Heart right ventricle (tissue), 16 donors: ENCODE measurements at regions not wholly inside any gene's neighbourhood (a gene's known extent, or its start where the extent isn't known, plus 50 kb on each side); places are given as distances from the start of the nearest gene placed in this dataset.

Experiments
- ATAC-seq, 8 donors: fragments of 200-7000 bp; cut with Tn5 transposase; one replicate each; pipeline ENCODE4 v1.9.1; 2020; ENCODE audit warnings: mild to moderate bottlenecking in 8 of 8, moderate library complexity in 8 of 8, moderate number of reproducible peaks in 1 of 8
- DNase-seq, 2 donors: peaks; one replicate each; pipeline ENCODE4 v3.0.0-alpha.2; 2020
- H3K27ac ChIP-seq, 10 donors: fragments of 200-600 bp; sonication (generic) in 2 of 10; one replicate each; pipeline versions ENCODE4 v1.5.0 to v1.8.0; 2020 to 2022; ENCODE audit warnings: mild to moderate bottlenecking in 3 of 10
- H3K27me3 ChIP-seq, 7 donors: fragments of 200-600 bp; one replicate each; pipeline ENCODE4 v1.8.0; 2021 to 2022; ENCODE audit warnings: mild to moderate bottlenecking in 2 of 7
- H3K36me3 ChIP-seq, 9 donors: fragments of 200-600 bp; sonication (generic) in 1 of 9; one replicate each; pipeline versions ENCODE4 v1.5.0 to v1.8.0; 2020 to 2022; ENCODE audit warnings: mild to moderate bottlenecking in 2 of 9
- H3K4me1 ChIP-seq, 9 donors: fragments of 200-600 bp; sonication (generic) in 1 of 9; one replicate each; pipeline versions ENCODE4 v1.5.0 to v1.8.0; 2020 to 2022; ENCODE audit warnings: mild to moderate bottlenecking in 4 of 9
- H3K4me3 ChIP-seq, 10 donors: fragments of 200-600 bp; sonication (generic) in 2 of 10; one replicate each; pipeline versions ENCODE4 v1.5.0 to v1.8.0; 2020 to 2022; ENCODE audit warnings: mild to moderate bottlenecking in 7 of 10, moderate library complexity in 2 of 10
- H3K9me3 ChIP-seq, 11 donors: fragments of 200-600 bp in 10 of 11; sonication (generic) in 2 of 11; one replicate each; pipeline versions ENCODE4 v1.5.0 to v1.8.0; 2013 to 2022; ENCODE audit warnings: mild to moderate bottlenecking in 2 of 11, control low read depth in 1 of 11, moderate library complexity in 1 of 11
- CTCF ChIP-seq, 9 donors: fragments of 200-600 bp; sonication (generic) in 2 of 9; IDR thresholded peaks; one replicate each; pipeline versions ENCODE4 v1.5.0 to v1.8.0; 2021 to 2022; ENCODE audit warnings: antibody characterized with exemption in 9 of 9, mild to moderate bottlenecking in 5 of 9, moderate library complexity in 1 of 9
- WGBS, 2 donors: extraction: QIAGEN DNeasy Blood & Tissue Kit; methylation state at CpG; one replicate each; pipeline ENCODE4 v1.1.7; 2013; ENCODE audit warnings: inconsistent platforms in 1 of 2; 5-methylcytosine and 5-hydroxymethylcytosine counted together
- intact Hi-C, 10 donors: fragments of 100-400 bp; cut with DNase I; formaldehyde crosslinking; loops; one replicate each; pipeline versions ENCODE4 v1.11.1 to v1.14.2; 2022
- donor health status: Arrhythmogenic right ventricular cardiomyopathy.
- donor health status: ischemic (EF 13 %, LVEDD 7.1; RV severe dilation, severe dysfunction).
- donor health status: healthy with polysubstance abuse.
- donor health status: DM: no; HTN: yes; CAD: no.
- donor health status: DM: no; HTN: no; CAD: no.
- donor health status: ischemic (EF 25% LVEDD 6.9; RV normal size, moderate dysfunction).
- donor health status: ischemic (EF 25% LVEDD 5.7; RV mildly dilated, moderate dysfunction).
- donor health status: healthy.
- donor health status: DM: yes; HTN: yes; CAD: no.
- donor health status: Ischemic cardiomyopathy.
- donor health status: ischemic (EF 35%, LVEDD 5.7; RV mildly dilated, moderate dysfunction).
- donor health status: nonischemic (EF 11% LVEDD 7.7; RV severe dilation, severe dysfunction).
- donor health status: DM: yes; HTN: yes; CAD: no.
- donor health status: PGD.
- donor health status: ischemic (EF 29% LVEDD 5.4; RV normal size, mild dysfunction).
- donor health status: nonischemic (EF 23%, LVEDD 6.1; RV moderate dilation, normal function).

- no peaks in the 10 kb centered on the region for H3K4me1 ChIP-seq
- WGBS, 2 donors, result 50 to 59% methylated on average over 4 of the region's 4 CpGs
These were observed 216.9 kb downstream of the NUF2 start for GRCh38 chr1:163538667-163539066.

GRCh38 chr1:163540727-163541126 lies 219.0 kb downstream of the NUF2 start:
- Histone ChIP-seq H3K4me1 (no peaks in the 10 kb centered on the region), H3K36me3 (no peaks in the 10 kb centered on the region), H3K4me3 (no peak overlapping the region), H3K27ac (no peak overlapping the region), H3K27me3 (no peaks in the 10 kb centered on the region), H3K9me3 (no peaks in the 10 kb centered on the region)
- WGBS, 2 donors, result 73 to 79% methylated on average over 2 of the region's 2 CpGs
- TF ChIP-seq CTCF (IDR thresholded peaks at IDR 0.05), result no peak
- ATAC-seq (no peak), DNase-seq (no peak)
- intact Hi-C loops, result no loop called here

More at GRCh38 chr1:163538667-163539066, 216.9 kb downstream of the NUF2 start:
- no peak for TF ChIP-seq CTCF (IDR thresholded peaks at IDR 0.05)
- ATAC-seq (peak in 3 of 8 donors; percentile 20 to 51 (median 38)), DNase-seq (no peak)
- peak overlapping the region in 1 of 10 donors; percentile 9 for H3K27ac ChIP-seq
- no peaks in the 10 kb centered on the region for H3K27me3 ChIP-seq
- no peaks in the 10 kb centered on the region for H3K36me3 ChIP-seq
- H3K9me3 ChIP-seq, result no peaks in the 10 kb centered on the region
- intact Hi-C loops, result loop anchor here in 7 of 10 donors (5.0 to 10.0 kb wide), 2 partner anchors 1534 to 1536 kb away; no protein-coding TSS in a partner anchor
- H3K4me3 ChIP-seq, result no peak overlapping the region

GRCh38 chr1:163544441-163544840 lies 222.7 kb downstream of the NUF2 start:
- intact Hi-C loops, result no loop called here
- DNase-seq, result no peak
- H3K4me3 ChIP-seq, result no peak overlapping the region
- TF ChIP-seq CTCF (IDR thresholded peaks at IDR 0.05), result no peak
- H3K27me3 ChIP-seq, result no peaks in the 10 kb centered on the region
- H3K27ac ChIP-seq, result no peak overlapping the region
- 94 to 97% methylated on average over 3 of the region's 3 CpGs for WGBS, 2 donors
- H3K4me1 ChIP-seq, result no peaks in the 10 kb centered on the region
- H3K36me3 ChIP-seq, result no peaks in the 10 kb centered on the region
- no peaks in the 10 kb centered on the region for H3K9me3 ChIP-seq
- ATAC-seq, result no peak

- no peak for TF ChIP-seq CTCF (IDR thresholded peaks at IDR 0.05)
- H3K27me3 ChIP-seq, result no peaks in the 10 kb centered on the region
- DNase-seq (no peak), ATAC-seq (no peak)
- H3K36me3 ChIP-seq, result no peaks in the 10 kb centered on the region
- H3K27ac ChIP-seq, result no peak overlapping the region
- H3K4me1 ChIP-seq, result no peaks in the 10 kb centered on the region
- H3K4me3 ChIP-seq, result no peak overlapping the region
- 84 to 91% methylated on average over 3 of the region's 3 CpGs for WGBS, 2 donors
- H3K9me3 ChIP-seq, result peaks cover 0 to 5% (median 0%) of the 10 kb centered on the region in 11 donors
- intact Hi-C loops, result no loop called here
These were observed 236.4 kb downstream of the NUF2 start for GRCh38 chr1:163558162-163558561.
